ENCODE measurements at regions not wholly inside any gene's neighbourhood (a gene's known extent, or its start where the extent isn't known, plus 50 kb on each side); places are given as distances from the start of the nearest gene placed in this dataset. TPM values are rescaled to one million over a fixed set of nuclear protein-coding genes. Genes with fewer than 3 reads are reported as not detected.

DNA sequence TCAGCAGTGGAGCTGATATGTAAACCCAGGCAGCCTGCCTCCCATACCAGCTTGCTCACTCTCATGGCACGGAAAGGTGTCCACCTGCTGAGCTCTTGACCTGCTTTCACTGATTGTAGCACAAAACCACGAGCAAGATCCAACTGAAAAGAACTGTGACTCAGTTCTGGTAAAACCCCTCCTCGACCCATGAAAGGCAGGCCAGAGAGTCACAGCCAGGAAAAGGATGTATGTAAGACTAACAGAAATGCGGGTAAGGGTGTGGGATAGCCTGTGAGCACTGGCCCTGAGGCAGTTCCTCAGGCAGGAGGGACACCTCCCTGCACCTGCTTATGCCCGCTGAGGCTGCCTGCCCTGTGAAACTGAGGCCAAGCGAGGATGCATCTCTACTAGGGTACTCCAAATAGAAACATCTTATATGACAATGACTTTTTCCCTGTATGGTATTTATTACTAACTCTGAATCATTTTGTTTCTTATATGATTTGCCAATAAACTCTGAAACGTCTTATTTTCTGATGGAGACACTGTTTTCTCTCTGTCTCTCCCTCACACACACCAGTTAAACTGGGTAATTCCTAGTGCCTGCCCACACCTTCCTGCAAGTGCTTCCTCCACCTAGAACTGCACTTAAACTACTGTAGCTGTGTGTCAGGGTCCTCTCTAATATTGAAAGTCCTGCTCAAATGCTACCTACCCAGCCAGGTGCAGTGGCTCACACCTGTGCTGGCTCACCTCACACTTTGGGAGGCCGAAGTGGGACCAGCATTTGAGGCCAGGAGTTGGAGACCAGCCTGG is 73.3 kb upstream of the GHITM start:
- DNase-seq (ENCODE audit: low spot score in 2 of 2), result no peak
- no peak for FAIRE-seq

DNA sequence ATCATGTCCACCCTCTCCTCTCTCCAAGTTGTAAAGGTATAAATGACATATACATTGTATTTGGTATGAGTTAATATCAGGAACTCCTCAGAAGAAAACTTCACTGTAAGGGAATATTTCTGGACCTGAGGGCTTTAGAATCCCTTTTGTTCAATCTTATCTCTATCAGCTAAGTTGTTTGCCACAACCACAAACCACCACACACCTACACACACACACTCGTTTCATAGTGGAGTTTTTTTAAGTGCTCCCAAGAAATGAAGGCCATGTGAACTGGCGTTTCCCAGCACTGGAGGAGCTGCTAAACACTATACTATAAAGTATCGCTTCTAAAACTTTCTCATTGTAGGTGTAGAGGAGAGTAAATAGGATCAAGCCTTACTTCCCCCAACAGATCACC is 64.8 kb upstream of the GHITM start:
- DNase-seq (ENCODE audit: low spot score in 2 of 2) (no peak), FAIRE-seq (no peak)

DNA sequence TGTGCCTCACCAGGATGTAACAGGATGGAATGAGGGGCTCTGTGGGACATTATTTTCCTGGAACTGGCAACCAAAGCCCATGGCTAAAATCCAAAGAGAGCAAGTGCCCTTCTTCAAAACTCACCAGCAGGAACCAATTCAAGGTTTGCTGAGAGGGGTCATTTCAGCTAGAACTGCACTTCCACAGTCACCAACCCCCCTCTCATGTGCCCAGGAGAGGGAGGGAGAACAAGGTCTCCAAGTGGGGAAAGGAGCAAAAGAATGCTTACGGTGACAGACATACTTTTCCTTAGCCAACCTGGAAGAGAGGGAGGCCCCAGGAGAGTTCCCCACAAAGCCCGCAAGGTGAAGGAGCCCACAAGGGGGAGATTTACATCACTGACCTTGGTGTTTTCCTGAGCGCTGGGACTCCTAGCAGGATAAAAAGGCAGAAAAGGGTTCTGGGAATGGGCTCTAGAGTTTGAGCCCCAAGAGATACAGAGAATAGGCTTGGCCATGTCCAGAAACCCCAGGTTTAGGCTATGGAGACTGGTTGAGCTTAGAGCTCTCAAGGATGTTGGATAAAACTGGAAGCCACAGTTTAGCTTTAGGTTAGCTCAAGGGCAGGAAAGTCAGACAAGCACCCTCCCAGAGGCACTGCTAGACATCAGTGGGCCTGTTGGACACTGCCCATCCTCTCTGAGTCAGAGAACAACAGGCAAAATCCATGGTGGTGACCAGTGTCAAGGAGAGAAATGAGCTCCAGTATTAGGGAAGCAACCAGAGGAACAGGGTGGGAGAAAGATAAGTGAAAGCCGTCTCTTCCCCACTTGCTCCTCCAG is 63.9 kb upstream of the GHITM start:
- DNase-seq (ENCODE audit: low spot score in 2 of 2) (no peak), FAIRE-seq (no peak)

GRCh38 chr10:84076047-84076388 is 63.3 kb upstream of the GHITM start:
- DNase-seq (ENCODE audit: low spot score in 2 of 2), result no peak
- no peak for FAIRE-seq

DNA sequence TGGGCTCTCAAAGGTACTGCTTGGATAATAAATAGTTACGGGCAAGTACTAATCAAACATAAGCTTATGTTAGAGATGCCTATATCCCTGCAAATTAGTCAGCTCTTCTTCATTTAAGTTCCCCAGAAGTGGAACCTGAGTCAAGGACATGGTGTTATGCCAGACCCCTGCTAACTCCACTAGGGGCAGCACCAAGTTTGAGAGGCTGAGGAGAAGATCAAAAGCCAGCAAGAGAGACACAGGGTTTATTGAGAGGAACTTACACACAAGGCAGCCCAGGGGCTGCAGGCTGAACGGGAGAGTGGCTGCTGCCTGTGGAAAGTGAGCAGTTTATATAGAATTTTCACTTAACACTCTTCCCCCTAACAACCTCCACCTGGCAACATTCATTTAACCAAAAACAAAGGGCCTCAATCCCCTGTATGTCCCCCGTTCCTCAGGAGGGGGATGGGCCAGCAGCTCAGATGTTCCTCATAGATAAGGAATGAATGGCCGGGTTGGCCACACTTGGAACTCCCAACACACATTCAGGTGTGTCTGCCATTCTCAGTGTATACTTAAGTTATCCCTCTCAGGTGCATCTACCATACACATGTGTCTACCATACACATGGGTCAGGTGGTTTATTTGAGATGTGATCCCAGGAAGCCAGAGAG is 62.6 kb upstream of the GHITM start:
- DNase-seq (ENCODE audit: low spot score in 2 of 2) (no peak), FAIRE-seq (no peak)

- DNase-seq (ENCODE audit: low spot score in 2 of 2) (no peak), FAIRE-seq (no peak)
Measured at GRCh38 chr10:84077768-84078167, 61.5 kb upstream of the GHITM start.

DNA sequence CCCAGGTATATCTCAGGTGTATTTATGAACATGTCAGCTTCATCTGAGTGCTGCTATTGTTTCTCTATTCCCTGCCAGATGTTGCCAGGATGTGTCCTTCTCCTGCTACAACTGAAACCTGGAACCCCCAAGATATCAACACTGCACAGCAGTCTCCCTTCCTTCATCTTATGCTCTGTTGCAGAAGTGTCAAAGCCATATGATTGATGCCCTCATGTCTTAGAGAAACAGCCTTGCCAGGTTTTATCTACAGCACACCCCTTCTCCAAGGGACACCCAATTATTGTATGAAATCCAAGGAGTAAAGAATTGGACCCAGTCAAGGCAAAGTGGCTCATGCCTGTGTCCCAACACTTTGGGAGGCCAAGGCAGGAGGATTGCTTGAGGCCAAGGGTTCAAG is 60.5 kb upstream of the GHITM start:
- no peak for FAIRE-seq
- no peak for DNase-seq (ENCODE audit: low spot score in 2 of 2)

- no peak for FAIRE-seq
Measured at GRCh38 chr10:84084342-84084741, 55.0 kb upstream of the GHITM start.

DNA sequence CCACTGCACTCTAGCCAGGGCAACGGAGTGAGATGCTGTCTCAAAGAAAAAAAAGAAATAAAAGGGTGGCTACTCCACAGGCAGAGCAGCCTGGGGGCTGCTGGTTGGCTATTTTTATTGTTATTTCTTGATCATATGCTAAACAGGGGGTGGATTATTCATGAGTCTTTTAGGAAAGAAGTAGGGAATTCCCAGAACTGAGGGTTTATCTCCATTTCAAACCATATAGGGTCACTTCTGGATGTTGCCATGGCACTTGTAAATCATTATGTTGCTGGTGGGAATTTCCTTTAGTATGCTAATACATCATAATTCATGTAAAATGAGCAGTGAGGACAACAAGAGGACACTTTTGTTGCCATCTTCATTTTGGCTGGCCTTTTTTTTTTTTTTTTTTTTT is 52.1 kb upstream of the GHITM start:
- FAIRE-seq, result no peak
- DNase-seq (ENCODE audit: low spot score in 2 of 2), result no peak

More at GRCh38 chr10:84084342-84084741, 55.0 kb upstream of the GHITM start:
- DNase-seq (ENCODE audit: low spot score in 2 of 2), result no peak

DNA sequence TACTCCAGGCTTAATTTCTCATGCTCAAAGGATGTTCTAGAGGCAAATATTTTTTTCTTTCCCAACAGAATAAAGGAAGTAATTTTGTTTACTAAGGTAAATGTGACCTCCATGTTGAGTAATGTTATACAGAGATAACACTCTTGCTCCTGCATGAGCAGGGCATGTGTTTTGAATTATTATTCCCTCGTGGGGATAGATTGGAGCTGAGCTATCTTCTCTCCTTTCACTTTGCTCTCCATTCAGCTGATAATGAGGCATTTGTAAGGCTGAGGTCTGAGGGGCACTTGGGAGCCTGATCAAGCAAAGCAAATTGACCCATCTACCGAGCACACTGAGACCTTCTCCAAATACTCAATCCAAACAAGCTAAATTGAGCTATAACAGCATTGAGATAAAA is 50.7 kb upstream of the GHITM start:
- FAIRE-seq (no peak), DNase-seq (ENCODE audit: low spot score in 2 of 2) (no peak)

GRCh38 chr10:84089162-84089561 is 50.1 kb upstream of the GHITM start:
- DNase-seq (ENCODE audit: low spot score in 2 of 2) (no peak), FAIRE-seq (no peak)

Small RNA genes lying in the stretch of these regions (small RNA-seq; reads per million reads assigned to genes)
- gene RNU1-65P (not detected), gene RNU6-129P (not detected), gene RNU6-478P (not detected)

All from frontal cortex (tissue), 4 donors.